ENCODE measurements at regions not wholly inside any gene's neighbourhood (a gene's known extent, or its start where the extent isn't known, plus 50 kb on each side); places are given as distances from the start of the nearest gene placed in this dataset.

DNA sequence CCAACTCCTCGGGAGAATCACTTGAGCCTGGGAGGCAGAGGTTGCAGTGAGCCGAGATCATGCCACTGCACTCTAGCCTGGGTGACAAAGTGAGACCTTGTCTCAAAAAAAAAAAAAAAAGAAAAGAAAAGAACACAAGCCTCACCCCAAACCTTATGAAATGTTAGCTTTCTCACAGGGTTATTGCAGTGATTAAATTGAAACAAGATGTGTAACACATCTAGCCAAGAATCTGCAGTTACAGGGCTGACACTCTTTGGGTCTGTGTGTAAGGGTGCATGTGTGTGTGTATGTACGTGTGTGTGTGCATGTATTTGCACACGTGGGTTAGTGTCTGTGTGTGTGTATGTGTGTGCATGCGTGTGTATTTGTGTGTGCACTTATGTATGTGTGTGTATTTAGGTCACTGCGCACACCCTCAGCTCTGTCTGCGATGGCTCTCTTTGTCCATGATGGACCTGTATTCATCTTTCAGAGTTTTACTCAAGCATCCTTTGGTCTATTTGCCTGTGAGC lies 336.3 kb downstream of the UQCRFS1 start:
- no peak for DNase-seq

DNA sequence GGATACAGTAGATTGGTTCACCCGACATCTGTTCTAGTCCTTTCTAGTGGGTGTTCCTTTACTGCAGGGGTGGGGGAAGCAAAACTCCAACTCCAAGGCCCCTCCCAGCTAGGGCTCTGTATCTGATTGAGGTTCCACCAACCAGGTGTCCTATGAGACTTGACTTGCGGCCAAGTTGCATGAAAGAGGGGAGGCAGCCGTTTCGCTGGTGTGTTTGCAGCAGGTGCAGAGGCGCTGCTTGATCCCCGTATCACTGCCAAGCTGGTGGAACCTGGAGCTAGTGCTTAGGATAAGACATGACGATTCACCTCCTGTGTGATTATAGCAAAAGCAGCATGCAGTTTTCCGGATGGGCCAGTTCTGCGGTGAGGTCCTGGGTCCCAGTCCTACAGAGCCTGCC lies 338.2 kb downstream of the UQCRFS1 start:
- DNase-seq = no peak

DNA sequence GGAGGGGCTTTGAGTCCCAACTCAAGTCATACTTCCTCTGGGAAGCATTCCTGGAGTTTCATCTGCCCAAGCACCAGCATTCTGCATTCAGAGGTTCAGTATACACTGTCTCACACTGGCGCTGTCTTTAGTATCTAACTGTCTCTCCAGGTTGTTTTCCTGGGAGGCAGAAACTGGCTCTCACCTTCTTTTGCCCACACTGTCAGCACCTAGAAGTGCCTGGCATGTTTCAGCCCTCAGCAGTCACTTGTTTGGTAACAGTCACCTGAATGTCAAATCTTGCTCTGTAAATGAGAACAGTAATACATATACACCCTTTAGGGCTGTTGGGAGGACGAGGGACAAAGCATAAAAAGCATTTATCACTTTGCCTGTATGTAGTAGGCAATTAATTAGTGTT lies 339.6 kb downstream of the UQCRFS1 start:
- no peak for DNase-seq

DNA sequence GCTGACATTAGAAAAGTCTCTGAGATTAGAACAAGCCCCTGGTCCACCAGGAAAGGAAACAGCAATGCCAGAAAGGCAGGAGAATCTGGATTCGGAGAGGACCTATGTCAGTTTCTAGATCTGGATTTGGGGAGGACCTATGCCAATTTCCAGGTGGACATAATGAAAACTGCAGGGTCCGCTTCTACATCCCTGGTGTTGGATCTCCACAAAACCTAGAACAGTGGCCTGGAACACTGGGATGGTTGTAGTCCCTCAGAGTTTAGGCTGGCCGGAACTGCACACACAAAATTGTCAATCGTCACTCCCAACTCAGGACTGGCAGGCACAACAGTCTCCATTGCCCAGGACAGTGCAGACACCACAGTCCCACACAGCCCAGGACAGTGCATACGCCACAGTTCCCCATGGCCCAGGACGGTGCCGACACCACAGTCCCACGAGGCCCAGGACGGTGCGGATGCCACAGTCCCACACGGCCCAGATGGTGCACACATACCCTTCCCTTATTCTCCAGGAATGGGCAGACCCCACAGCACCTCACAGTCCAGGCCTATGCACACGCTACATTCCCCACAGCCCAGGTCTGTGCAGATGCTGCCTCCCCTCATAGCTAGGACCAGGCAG lies 341.7 kb downstream of the UQCRFS1 start:
- DNase-seq = no peak

DNA sequence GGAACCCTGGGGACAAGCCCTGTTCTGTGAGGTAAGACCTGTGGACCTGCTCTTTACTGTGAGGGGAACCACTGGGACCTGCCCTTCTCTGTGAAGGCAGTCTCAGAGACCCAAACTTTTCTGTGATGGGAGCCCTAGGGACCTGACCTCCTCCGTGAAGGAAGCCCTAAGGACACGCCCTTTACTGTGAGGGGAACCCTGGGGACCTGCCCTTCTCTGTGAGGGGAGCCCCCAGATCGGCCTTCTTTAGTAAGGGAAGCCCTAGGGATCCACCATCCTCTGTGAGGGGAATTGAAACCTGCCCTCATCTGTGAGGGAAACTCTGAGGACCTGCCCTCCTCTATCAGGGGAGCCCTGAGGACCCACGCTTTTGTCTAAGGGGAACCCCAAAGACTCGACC lies 343.5 kb downstream of the UQCRFS1 start:
- DNase-seq = no peak

DNA sequence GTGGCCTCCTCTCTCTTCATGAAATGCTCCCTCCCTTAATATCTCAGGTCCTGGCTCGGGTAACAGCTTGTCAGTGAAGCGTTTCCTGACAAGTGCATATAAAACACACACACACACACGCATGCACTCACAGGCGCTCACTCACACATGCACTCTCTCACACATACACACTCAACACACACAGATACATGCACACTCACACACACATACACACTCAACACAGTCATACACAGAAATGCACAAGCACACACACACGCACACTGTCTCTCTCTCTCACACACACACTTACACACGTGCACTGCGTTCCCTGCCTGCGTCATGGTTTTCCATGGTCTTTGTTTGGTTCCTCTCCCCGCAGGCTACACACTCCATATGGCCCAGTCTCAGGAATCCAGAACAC lies 344.1 kb downstream of the UQCRFS1 start:
- no peak for DNase-seq

DNA sequence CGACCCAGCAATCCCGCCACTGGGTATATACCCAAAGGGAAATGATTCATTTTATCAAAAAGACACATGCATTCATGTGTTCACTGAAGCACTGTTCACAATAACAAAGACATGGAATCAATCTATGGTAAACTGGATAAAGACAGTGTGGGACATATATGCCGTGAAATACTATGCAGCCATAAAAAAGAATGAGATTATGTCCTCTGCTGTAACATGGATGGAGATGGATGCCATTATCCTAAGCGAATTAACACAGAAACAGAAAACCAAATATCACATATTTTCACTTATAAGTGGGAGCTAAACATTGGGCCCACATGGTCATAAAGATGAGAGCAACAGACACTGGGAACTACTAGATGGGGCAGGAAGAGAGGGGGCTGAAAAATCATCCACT lies 345.0 kb downstream of the UQCRFS1 start:
- DNase-seq = no peak

DNA sequence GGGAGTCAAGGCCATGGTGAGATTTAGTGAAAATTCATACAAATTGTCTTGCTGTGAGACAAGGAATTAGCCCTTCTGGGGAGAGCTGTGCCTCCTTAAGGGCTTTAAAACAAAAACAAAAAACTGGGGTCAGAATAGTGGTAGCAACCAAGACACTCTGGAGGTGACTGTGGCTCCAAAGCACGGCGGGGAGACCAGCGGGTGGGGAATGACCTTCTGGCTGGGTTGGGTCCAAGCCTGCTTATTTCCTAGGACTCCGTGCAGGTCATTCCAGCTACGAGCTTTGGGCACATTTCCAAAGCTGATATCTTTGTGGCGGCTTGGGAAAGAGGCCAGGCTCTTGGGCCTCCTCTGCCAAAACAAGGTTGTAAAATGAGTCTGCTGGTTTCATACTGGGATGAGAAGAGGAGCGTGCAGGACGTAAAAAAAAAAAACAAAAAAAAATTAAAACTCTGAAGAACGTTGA lies 348.3 kb downstream of the UQCRFS1 start:
- DNase-seq = no peak

DNA sequence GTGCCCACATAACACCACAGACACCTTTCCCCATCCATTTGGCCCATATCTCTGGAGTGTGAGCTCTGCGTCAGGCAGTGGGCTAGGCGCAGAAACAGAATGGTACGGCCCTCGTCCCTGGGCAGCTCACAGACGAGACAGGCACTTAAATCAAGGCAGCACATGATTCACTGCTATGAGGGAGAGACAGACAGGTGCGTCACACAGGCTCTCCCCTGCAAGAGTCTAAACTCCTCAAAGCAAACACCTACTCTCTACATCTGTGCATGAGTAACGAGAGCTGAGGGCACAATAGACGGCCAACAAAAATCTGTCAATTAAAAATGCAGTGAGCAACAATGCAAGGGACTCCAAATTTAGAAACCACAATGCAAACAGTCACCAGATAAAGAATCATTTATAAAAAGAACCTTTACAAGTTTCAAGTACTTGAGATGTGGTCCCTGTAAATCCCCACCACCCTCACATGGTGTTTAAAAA lies 348.9 kb downstream of the UQCRFS1 start:
- DNase-seq = no peak

DNA sequence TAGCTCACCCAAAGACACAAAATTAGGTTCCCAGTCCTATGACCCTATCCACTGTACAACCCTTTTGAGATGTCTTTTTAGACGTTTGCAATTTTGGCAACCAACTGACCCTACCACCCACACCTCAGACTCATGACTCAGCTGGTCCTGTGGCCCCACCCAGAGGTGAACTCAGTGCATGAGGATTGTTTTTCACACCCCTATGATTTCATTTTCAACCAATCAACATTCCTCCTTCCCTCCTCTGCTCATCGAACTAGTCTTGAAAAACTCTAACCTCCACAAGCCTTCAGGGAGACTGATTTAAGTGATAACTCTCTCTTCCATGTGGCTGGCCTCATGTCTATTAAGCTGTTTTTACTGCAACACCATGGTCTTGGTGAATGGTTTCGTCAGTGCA lies 350.7 kb downstream of the UQCRFS1 start:
- DNase-seq = no peak

DNA sequence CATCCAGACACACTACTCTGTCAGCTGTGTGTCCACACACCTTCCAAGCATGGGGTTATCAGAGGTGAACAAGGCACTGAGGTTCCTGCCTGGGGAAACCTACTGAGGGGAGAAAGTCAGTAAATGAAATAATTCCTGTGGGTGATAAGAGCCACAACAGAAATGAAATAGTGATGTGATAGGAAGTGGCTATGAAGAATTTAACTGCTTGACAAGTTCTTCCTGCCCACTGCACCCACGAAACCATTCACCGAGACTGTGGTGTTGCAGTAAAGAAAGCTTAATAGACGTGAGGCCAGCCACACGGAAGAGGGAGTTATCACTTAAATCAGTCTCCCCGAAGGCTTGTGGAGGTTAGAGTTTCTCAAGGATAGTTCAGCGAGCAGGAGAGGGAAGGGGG lies 353.1 kb downstream of the UQCRFS1 start:
- DNase-seq = no peak

DNA sequence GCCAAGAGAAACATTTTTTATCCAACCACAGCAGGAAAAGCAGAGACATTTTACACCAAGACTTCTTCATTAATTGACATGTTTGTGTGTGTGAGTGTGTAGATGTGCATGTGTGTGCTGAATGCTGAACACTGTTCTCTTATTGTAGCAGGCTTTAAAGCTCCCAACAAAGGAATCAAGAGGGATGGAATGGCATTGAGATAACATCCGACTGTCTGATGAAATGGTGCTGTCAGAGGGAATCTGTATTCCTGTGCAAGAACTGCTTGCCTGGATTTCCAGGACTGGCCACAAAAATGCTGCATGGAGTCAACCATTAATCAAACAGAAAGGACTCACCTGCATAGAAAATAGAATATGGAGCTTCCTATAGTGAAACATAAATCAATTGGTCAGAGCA lies 354.0 kb downstream of the UQCRFS1 start:
- DNase-seq = no peak

DNA sequence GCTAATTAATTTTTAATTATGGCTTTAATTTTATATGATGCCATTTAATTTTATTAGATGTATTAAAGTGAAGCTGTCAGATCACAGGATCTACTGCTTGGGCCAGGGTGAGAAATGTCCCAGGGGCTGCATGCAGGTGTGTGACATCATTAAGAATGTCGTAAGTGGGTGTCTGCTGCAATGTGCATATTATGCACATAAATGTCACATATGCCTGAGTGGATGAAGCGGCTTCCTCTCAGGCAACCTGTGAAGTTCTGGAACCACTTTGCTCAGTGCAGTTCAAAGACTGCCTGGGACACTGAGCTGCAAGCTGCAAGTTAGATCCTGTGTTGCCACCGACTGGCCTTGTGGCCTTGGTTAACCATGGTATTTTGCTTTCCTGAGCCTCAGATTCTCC lies 355.0 kb downstream of the UQCRFS1 start:
- no peak for DNase-seq

DNA sequence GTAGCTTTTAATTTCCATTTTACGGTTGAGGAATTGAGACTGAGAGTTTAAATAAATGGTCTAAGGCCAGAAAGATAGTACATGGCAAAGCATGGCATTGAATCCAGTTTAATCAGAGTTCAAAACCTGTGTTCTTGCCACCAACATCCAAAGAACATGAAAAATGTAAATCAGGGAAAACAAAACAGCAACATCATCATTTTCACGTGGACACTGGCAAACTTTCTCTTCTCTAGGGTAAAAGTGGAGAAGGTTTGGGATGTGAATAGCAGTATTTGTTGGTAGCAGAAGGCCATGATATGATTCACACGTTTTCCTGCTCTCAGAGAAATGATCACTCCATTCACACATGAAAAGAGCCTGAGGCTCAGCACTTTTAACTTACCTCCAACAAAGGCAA lies 357.7 kb downstream of the UQCRFS1 start:
- no peak for DNase-seq

DNA sequence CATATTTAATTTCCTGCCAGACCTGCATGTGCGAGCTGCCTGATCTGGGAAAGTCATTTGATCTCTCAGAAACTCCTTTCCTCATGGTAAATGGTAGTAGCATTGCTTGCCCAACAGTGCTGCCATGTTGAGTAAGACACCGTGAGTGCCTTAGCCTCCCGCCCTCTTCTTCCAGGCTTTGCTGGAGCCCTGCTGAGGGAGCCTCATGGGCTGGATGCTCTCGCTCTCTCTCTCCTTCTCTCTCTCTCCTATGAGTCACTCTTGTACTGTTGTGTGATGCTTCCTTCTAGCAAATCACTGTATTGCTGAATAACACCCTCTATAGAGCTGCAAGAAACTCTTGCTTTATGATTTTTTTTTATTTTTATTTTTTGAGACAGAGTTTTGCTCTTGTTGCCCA lies 365.5 kb downstream of the UQCRFS1 start:
- DNase-seq = no peak

DNA sequence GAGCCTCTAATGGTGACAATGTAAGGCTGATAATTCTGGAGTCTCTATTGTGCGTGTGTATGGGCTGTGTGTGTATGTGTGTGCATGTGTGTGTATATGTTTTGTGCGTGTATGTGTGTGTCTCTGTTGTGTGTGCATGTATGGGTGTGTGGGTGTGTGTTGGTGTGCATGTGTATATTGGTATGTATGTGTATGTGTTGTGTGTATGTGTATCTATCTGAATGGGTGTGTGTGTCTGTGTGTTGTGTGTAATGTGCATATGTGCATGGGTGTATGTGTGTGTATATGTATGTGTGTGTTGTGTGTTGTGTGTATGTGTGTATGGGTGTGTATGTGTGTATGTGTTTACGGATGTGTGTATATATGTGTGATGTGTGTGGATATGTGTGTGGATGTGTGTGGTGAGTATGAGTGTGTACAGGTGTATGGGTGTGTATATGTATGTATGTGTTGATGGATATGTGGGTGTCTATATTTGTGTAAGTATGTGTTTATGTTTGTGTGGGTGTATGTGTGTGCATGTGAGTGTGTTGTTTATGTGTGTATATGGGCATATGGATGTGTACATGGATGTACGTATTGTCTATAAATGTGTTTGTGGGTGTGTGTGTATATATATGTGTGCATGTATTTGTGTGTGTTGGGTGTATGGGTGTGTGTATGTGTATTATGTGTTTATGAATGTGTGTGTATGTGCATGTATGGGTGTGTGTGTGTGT lies 366.7 kb downstream of the UQCRFS1 start:
- no peak for DNase-seq

DNA sequence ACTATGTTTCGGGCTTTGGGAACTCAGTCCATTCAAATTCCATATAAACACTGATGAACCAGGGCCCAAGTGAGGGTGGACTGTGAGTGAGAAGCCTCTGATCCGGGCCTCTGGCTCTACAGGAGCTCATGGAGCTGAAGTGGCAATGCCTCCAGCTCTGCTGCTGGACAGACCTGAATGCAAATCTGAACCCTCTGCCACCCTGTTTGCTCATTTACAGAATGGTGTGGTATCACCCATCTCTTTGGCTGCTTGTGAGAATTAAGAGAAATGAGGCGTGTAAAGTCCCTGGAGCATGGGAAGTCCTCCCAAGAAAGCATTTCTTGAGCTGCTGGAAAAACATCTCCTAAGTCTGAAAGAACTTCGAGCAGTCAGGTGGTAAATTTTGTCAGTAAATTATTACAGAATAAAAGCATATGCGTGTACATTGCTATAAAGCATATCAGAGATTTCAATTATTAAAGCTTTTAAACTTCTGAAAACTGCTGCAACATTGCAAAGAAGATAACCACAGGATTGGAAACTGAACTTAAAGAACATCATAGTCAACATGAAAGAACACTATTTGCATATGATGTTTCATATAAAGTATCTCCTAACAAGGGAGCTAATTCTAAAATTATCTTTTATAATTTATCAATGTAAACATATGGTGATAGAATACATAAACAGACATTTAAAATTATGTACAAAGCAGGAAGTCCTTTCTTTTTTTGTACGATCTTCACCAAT lies 369.0 kb downstream of the UQCRFS1 start:
- no peak for DNase-seq

DNA sequence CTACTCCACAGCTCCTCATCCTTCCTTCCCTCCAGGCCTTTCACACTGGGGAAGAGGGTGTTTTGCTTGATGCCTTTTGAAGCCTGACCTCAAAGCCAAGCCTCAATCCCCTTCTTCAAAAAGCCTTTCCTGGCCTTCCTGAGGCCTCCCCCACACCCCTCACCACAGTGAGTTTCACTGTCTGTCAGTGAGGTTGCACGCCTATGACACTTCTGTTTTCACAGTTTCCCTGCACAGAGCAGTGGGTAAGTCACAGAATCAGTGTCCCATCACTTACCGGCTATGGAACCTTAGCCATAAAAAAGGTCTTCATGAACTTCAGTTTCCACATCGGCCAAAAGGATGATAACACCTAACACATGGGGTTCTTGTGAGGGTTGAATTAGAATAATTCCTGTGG lies 371.4 kb downstream of the UQCRFS1 start:
- no peak for DNase-seq

DNA sequence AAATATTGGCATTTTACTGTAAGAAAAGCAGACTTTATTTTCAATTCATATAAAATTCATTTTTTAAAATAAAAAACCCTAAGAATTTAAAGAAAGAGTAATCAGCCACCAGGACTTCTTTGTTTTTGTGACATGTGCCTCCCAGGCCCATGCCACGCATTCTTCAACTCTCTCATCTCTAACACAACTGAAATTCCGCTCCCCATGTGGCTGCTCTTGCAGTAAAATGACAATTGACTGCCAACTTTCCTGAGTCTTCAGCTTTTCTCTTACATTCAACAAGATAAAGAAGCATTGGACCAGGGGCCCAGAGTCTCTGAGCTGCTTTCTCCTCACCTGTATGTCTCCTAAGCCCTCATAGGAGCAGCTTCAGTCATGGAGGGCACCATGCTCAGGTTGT lies 372.1 kb downstream of the UQCRFS1 start:
- DNase-seq = no peak

DNA sequence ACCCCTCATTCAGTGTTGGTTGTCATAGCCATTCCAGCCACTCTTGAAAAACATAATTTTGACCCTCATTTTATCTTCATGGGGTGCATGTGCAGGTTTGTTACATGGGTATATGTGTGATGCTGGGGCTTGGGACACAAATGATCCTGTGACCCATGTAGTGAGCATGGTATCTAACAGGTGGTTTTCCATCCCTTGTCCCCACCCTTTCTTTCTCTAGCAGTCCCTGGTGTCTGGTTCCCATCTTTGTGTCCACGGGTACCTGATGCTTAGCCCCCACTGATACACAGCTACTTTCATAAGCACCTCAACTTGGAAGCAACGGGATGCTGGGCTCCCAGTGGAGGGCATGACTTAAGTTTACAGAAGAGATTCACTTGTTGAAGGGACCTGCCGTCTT lies 373.5 kb downstream of the UQCRFS1 start:
- no peak for DNase-seq

DNA sequence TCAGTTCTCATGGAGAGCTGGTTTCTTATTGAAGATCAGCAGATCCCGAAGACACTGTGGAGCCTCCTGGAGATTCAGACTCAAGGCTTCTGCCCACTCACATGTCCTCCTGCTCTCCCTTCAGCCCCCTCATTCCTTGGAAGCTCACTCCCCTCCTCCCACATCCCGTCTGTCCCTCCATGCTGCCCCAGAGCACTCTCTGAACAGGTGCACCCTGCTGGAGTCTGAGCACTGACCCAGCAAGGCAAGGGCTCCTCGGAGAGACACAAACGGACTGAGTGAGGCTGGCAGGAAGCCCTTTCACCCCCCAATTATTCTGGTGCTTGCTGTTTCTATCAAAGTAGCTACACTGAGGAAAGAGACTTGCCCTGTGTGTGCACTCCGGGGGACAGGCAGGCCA lies 374.0 kb downstream of the UQCRFS1 start:
- no peak for DNase-seq

DNA sequence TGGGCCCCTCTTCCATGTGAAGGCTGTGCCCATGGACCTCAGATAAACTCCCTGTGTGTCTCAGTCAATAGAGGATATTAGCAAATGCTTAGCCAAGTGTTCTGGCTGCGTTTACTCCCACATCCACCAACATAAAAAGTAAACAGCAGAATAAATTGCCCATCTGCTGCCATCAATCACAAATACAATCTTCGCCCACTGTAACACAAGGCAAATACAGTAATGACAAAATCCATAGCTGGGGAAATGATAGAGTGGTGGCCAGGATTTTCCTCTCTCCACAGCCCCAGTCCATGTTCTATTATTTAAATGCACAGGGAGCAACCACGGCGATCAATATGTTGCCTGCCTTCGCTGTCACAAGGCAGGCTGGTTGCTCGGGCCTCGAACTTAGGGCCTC lies 376.5 kb downstream of the UQCRFS1 start:
- no peak for DNase-seq

DNA sequence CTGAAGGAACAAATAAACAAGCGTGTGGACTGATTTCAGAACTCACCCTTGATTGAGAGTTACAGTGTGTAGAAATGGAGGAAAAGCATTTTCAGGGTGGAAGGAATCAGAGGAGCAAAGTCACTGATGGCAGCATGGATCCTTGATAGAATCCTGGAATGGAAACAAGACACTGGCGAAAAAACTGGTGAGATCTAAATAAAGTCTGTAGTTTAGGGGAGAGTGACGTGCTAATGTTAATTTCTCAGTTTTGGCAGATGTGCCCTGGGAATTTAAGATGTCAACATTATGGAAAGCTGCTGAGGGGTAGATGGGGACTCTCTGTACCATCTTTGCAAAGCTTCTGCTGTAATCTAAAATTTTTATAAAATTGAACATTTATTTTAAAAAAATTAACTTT lies 378.0 kb downstream of the UQCRFS1 start:
- DNase-seq = no peak

DNA sequence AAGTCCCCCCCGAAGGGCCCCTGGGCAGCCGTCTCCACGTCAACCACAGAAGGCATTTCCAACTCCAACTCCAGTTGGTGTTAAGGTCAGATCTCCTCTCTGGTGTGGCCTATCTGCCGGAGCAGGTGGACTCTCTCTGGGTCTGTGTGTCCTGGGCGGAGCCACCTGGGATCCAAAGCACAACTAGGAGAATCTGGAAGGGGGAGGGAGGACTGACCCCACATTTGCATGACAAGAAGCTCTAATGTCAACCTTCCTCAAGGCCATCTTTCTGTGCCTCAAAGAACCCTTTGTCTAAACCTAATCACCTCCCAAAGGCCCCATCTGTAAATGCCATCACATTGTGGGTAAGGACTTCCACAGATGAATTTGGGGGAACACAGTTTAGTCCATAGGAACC lies 381.5 kb downstream of the UQCRFS1 start:
- DNase-seq = no peak
